Progenitor cell of endocrine pancreas (in vitro differentiated cells): ENCODE measurements at regions not wholly inside any gene's neighbourhood (a gene's known extent, or its start where the extent isn't known, plus 50 kb on each side); places are given as distances from the start of the nearest gene placed in this dataset.

Experiments
- DNase-seq: peaks from one replicate; pipeline ENCODE4 v3.0.0; 2021; ENCODE audit warnings: low spot score; ENCODE audit not compliant: unreplicated experiment
- H3K27ac Mint-ChIP-seq: 2 replicates; pipeline ENCODE4 v1.8.0; 2021; ENCODE audit warnings: mild to moderate bottlenecking, moderate library complexity, mixed read lengths
- H3K27me3 Mint-ChIP-seq: 2 replicates; pipeline ENCODE4 v1.8.0; 2021; ENCODE audit warnings: mixed read lengths
- H3K36me3 Mint-ChIP-seq: 2 replicates; pipeline ENCODE4 v1.8.0; 2022; ENCODE audit warnings: mixed read lengths; ENCODE audit not compliant: insufficient read depth
- H3K4me1 Mint-ChIP-seq: 2 replicates; pipeline ENCODE4 v1.8.0; 2021; ENCODE audit warnings: low read depth, mixed read lengths
- H3K4me3 Mint-ChIP-seq: 2 replicates; pipeline ENCODE4 v1.8.0; 2021; ENCODE audit warnings: low read depth, mild to moderate bottlenecking, moderate library complexity, mixed read lengths
- H3K9me3 Mint-ChIP-seq: 2 replicates; pipeline ENCODE4 v1.8.0; 2021; ENCODE audit warnings: low read depth, mixed read lengths
- CTCF ChIP-seq: fragments of 200-600 bp; sonication (generic); IDR thresholded peaks from one replicate; pipeline ENCODE4 v1.5.0; 2021; ENCODE audit warnings: antibody characterized with exemption, mild to moderate bottlenecking; ENCODE audit not compliant: unreplicated experiment

- Mint-ChIP-seq H3K36me3 (no peaks in the 10 kb centered on the region), H3K27ac (no peak overlapping the region), H3K9me3 (no peaks in the 10 kb centered on the region), H3K4me3 (no peak overlapping the region), H3K27me3 (no peaks in the 10 kb centered on the region), H3K4me1 (peaks cover 3% of the 10 kb centered on the region)
- no peak for TF ChIP-seq CTCF
- no peak for DNase-seq
These were observed 204.7 kb upstream of the DACH1 start for GRCh38 chr13:72071713-72072112.

- Mint-ChIP-seq H3K4me3 (no peak overlapping the region), H3K4me1 (no peaks in the 10 kb centered on the region), H3K27me3 (no peaks in the 10 kb centered on the region), H3K36me3 (no peaks in the 10 kb centered on the region), H3K9me3 (peaks cover 21% of the 10 kb centered on the region), H3K27ac (no peak overlapping the region)
- TF ChIP-seq CTCF, result no peak
- DNase-seq, result no peak
These were observed 195.6 kb upstream of the DACH1 start for GRCh38 chr13:72062566-72062965.

GRCh38 chr13:72061613-72062012 lies 194.6 kb upstream of the DACH1 start:
- TF ChIP-seq CTCF, result no peak
- Mint-ChIP-seq H3K27me3 (no peaks in the 10 kb centered on the region), H3K4me3 (no peak overlapping the region), H3K36me3 (no peaks in the 10 kb centered on the region), H3K27ac (no peak overlapping the region), H3K9me3 (peaks cover 21% of the 10 kb centered on the region), H3K4me1 (no peaks in the 10 kb centered on the region)
- DNase-seq, result no peak

GRCh38 chr13:72050251-72050650 lies 183.2 kb upstream of the DACH1 start:
- H3K4me3 Mint-ChIP-seq, result no peak overlapping the region
- H3K27me3 Mint-ChIP-seq, result no peaks in the 10 kb centered on the region
- no peaks in the 10 kb centered on the region for H3K4me1 Mint-ChIP-seq
- no peak overlapping the region for H3K27ac Mint-ChIP-seq
- H3K36me3 Mint-ChIP-seq, result no peaks in the 10 kb centered on the region
- H3K9me3 Mint-ChIP-seq, result peaks cover 12% of the 10 kb centered on the region
- no peak for DNase-seq
- TF ChIP-seq CTCF, result no peak

GRCh38 chr13:72043366-72043765 lies 176.4 kb upstream of the DACH1 start:
- Mint-ChIP-seq H3K4me1 (no peaks in the 10 kb centered on the region), H3K27me3 (no peaks in the 10 kb centered on the region), H3K27ac (no peak overlapping the region), H3K9me3 (peaks cover 3% of the 10 kb centered on the region), H3K36me3 (no peaks in the 10 kb centered on the region), H3K4me3 (no peak overlapping the region)
- DNase-seq, result no peak
- TF ChIP-seq CTCF, result no peak
